Astrocyte (in vitro differentiated cells and primary cell): ENCODE measurements at regions not wholly inside any gene's neighbourhood (a gene's known extent, or its start where the extent isn't known, plus 50 kb on each side); places are given as distances from the start of the nearest gene placed in this dataset.
A peak's percentile ranks its signal among the peaks of the same experiment; 100 is the strongest.

Source experiments
- DNase-seq: peaks from one replicate; pipeline ENCODE4 v3.0.0-alpha.2; 2010; ENCODE audit warnings: low read depth
- FAIRE-seq: peaks from 2 replicates; lab custom pipeline; 2011; peaks lifted over from hg19 to GRCh38; lab: Jason Lieb, UNC
- H2AFZ ChIP-seq: 2 replicates; pipeline ENCODE4 v1.6.0; 2012; ENCODE audit warnings: low read depth, low read length, inconsistent platforms
- H3K27ac ChIP-seq: 2 replicates; pipeline ENCODE4 v1.5.1; 2011; ENCODE audit warnings: low read depth, low read length, inconsistent platforms
- H3K27me3 ChIP-seq: 2 replicates; pipeline ENCODE4 v1.6.0; 2011; ENCODE audit warnings: low read length, inconsistent platforms; ENCODE audit not compliant: insufficient read depth
- H3K36me3 ChIP-seq: 2 replicates; pipeline ENCODE4 v1.5.1; 2011; ENCODE audit warnings: low read length, inconsistent platforms; ENCODE audit not compliant: insufficient read depth
- H3K4me1 ChIP-seq: 2 replicates; pipeline ENCODE4 v1.5.1; 2011; ENCODE audit warnings: low read length, inconsistent platforms; ENCODE audit not compliant: insufficient read depth
- H3K4me2 ChIP-seq: 2 replicates; pipeline ENCODE4 v1.6.0; 2012; ENCODE audit warnings: low read length, inconsistent platforms
- H3K4me3 ChIP-seq: 2 replicates; pipeline ENCODE4 v1.5.1; 2011; ENCODE audit warnings: low read depth, mild to moderate bottlenecking, low read length, inconsistent platforms; ENCODE audit not compliant: insufficient read depth
- H3K79me2 ChIP-seq: 2 replicates; pipeline ENCODE4 v1.6.0; 2012; ENCODE audit warnings: mild to moderate bottlenecking, low read length, inconsistent platforms; ENCODE audit not compliant: insufficient read depth
- H3K9ac ChIP-seq: 2 replicates; pipeline ENCODE4 v1.6.0; 2012; ENCODE audit warnings: mild to moderate bottlenecking, low read length, inconsistent platforms
- H3K9me3 ChIP-seq: 2 replicates; pipeline ENCODE4 v1.5.1; 2012; ENCODE audit warnings: low read depth, mild to moderate bottlenecking, low read length, inconsistent platforms; ENCODE audit not compliant: insufficient read depth
- H4K20me1 ChIP-seq: 2 replicates; pipeline ENCODE4 v1.6.0; 2012; ENCODE audit warnings: low read length, inconsistent platforms; ENCODE audit not compliant: insufficient read depth
- H3K27ac Mint-ChIP-seq: one replicate; pipeline ENCODE4 v1.8.0; 2021; ENCODE audit warnings: mild to moderate bottlenecking, mixed read lengths; ENCODE audit not compliant: unreplicated experiment
- H3K27me3 Mint-ChIP-seq: one replicate; pipeline ENCODE4 v1.8.0; 2021; ENCODE audit warnings: low read depth, mixed read lengths; ENCODE audit not compliant: unreplicated experiment
- H3K36me3 Mint-ChIP-seq: one replicate; pipeline ENCODE4 v1.8.0; 2021; ENCODE audit warnings: low read depth, mixed read lengths; ENCODE audit not compliant: unreplicated experiment
- H3K4me1 Mint-ChIP-seq: one replicate; pipeline ENCODE4 v1.8.0; 2021; ENCODE audit warnings: low read depth, mixed read lengths; ENCODE audit not compliant: unreplicated experiment
- H3K4me3 Mint-ChIP-seq: one replicate; pipeline ENCODE4 v1.8.0; 2021; ENCODE audit warnings: mild to moderate bottlenecking, moderate library complexity, mixed read lengths; ENCODE audit not compliant: unreplicated experiment
- H3K9me3 Mint-ChIP-seq: one replicate; pipeline ENCODE4 v1.8.0; 2021; ENCODE audit warnings: mild to moderate bottlenecking, mixed read lengths; ENCODE audit not compliant: unreplicated experiment
- CTCF ChIP-seq: IDR thresholded peaks from 2 replicates; pipeline ENCODE4 v1.5.1; 2011; ENCODE audit warnings: low read depth, mild to moderate bottlenecking, inconsistent platforms, low read length, moderate library complexity; ENCODE audit not compliant: insufficient read depth
- EZH2 ChIP-seq: IDR thresholded peaks from 2 replicates; pipeline ENCODE4 v1.6.1; 2012; ENCODE audit warnings: mild to moderate bottlenecking, low read length, inconsistent platforms; ENCODE audit not compliant: insufficient read depth

DNA sequence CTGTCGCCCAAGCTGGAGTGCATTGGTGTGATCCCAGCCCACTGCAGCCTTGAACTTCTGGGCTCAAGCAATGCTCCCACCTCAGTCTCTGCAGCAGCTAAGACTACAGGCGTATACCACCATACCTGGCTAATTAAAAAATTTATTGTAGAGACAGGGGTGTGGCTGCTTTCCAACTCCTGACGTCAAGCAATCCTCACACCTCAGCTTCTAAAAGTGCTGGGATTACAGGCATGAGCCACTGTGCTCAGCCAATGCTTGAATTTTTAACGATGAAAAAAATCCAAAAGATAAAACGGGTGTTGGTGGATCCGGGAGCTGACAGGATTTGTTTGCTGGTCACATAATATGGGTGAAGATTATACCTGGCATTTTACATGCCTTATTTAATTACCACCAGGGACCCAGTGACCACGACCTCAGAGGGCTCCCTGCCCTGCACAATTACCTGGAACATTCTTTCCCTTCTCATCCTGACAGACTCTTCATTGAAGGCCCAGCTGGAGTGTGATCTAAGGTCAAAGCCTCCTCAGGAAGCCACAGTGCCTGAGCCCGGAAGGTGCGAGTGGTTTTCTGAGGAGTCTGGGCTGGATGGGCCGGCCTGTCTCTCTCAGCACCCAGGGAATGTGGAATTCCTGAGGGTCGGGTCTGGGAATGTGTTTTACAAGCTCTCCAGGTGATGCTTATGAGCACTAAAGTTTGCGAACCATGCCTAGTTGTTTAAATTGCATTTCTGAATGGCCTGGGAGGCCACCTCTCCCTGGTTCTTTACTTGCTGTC, 193.3 kb downstream of the USP12 start:
- no peak overlapping the region for H2AFZ ChIP-seq
- Mint-ChIP-seq H3K4me3 (no peak overlapping the region), H3K4me1 (peaks cover 14% of the 10 kb centered on the region)

GRCh38 chr13:26977541-26977940, 194.1 kb downstream of the USP12 start:
- Histone ChIP-seq H3K27ac (no peak overlapping the region), H3K36me3 (no peaks in the 10 kb centered on the region), H4K20me1 (peaks cover 2% of the 10 kb centered on the region), H3K4me1 (no peaks in the 10 kb centered on the region), H3K9me3 (no peaks in the 10 kb centered on the region), H3K4me2 (peak overlapping the region; percentile 51), H3K9ac (no peak overlapping the region), H2AFZ (no peak overlapping the region), H3K27me3 (peaks cover 10% of the 10 kb centered on the region), H3K79me2 (no peaks in the 10 kb centered on the region), H3K4me3 (no peak overlapping the region)
- no peak overlapping the region for H3K4me3 Mint-ChIP-seq
- peak; percentile 68 for DNase-seq
- H3K4me1 Mint-ChIP-seq: peaks cover 10% of the 10 kb centered on the region
- no peak for FAIRE-seq
- no peak overlapping the region for H3K27ac Mint-ChIP-seq
- TF ChIP-seq CTCF (no peak), EZH2 (no peak)
- H3K36me3 Mint-ChIP-seq: no peaks in the 10 kb centered on the region
- peaks cover 23% of the 10 kb centered on the region for H3K27me3 Mint-ChIP-seq
- no peaks in the 10 kb centered on the region for H3K9me3 Mint-ChIP-seq

More for the DNA sequence above, 193.3 kb downstream of the USP12 start:
- Histone ChIP-seq H4K20me1 (no peaks in the 10 kb centered on the region), H3K9ac (no peak overlapping the region), H3K4me1 (peaks cover 4% of the 10 kb centered on the region), H3K36me3 (no peaks in the 10 kb centered on the region), H3K79me2 (no peaks in the 10 kb centered on the region), H3K27ac (no peak overlapping the region), H3K27me3 (peaks cover 10% of the 10 kb centered on the region), H3K4me3 (no peak overlapping the region), H3K9me3 (no peaks in the 10 kb centered on the region), H3K4me2 (no peak overlapping the region)
- no peaks in the 10 kb centered on the region for H3K36me3 Mint-ChIP-seq
- DNase-seq (no peak), FAIRE-seq (no peak)
- TF ChIP-seq CTCF (no peak), EZH2 (no peak)
- peaks cover 23% of the 10 kb centered on the region for H3K27me3 Mint-ChIP-seq
- H3K9me3 Mint-ChIP-seq: no peaks in the 10 kb centered on the region
- H3K27ac Mint-ChIP-seq: no peak overlapping the region

- Mint-ChIP-seq H3K9me3 (no peaks in the 10 kb centered on the region), H3K36me3 (no peaks in the 10 kb centered on the region), H3K4me3 (no peak overlapping the region), H3K27ac (no peak overlapping the region), H3K4me1 (peaks cover 10% of the 10 kb centered on the region), H3K27me3 (peaks cover 26% of the 10 kb centered on the region)
- Histone ChIP-seq H3K4me2 (no peak overlapping the region), H3K4me3 (no peak overlapping the region), H3K27me3 (peaks cover 10% of the 10 kb centered on the region), H3K4me1 (no peaks in the 10 kb centered on the region), H3K36me3 (no peaks in the 10 kb centered on the region), H3K9ac (no peak overlapping the region), H2AFZ (no peak overlapping the region), H3K27ac (no peak overlapping the region), H3K9me3 (no peaks in the 10 kb centered on the region), H3K79me2 (no peaks in the 10 kb centered on the region), H4K20me1 (peaks cover 3% of the 10 kb centered on the region)
- DNase-seq (no peak), FAIRE-seq (no peak)
- TF ChIP-seq CTCF (no peak), EZH2 (no peak)
Measured at GRCh38 chr13:26976313-26976712, 195.3 kb downstream of the USP12 start.
